ENCODE measurements at regions not wholly inside any gene's neighbourhood (a gene's known extent, or its start where the extent isn't known, plus 50 kb on each side); places are given as distances from the start of the nearest gene placed in this dataset.

GRCh38 chr3:106510206-106510605 is 641.4 kb upstream of the CBLB start:
- TF ChIP-seq CTCF (conservative IDR thresholded peaks at IDR 0.05; ENCODE audit: low read depth in 2 of 2): no peak
- TF ChIP-seq POLR2AphosphoS5 (IDR thresholded peaks at IDR 0.05; ENCODE audit: low read depth): no peak
- TF ChIP-seq EZH2phosphoT487 (IDR thresholded peaks at IDR 0.05; ENCODE audit: unreplicated experiment): no peak
- TF ChIP-seq JUNB (IDR thresholded peaks at IDR 0.05; ENCODE audit: unreplicated experiment): no peak
- no peak for TF ChIP-seq ETS1 (IDR thresholded peaks at IDR 0.05)
- TF ChIP-seq EZH2 (IDR thresholded peaks at IDR 0.05; ENCODE audit: low read depth, unreplicated experiment): no peak
- TF ChIP-seq REST (IDR thresholded peaks at IDR 0.05; ENCODE audit: unreplicated experiment): no peak
- no peak for TF ChIP-seq ZNF462 (CRISPR knock-in tag; IDR thresholded peaks at IDR 0.05)

Data from GM23338 (cell line).